HG02610 (cell line): ENCODE measurements at regions not wholly inside any gene's neighbourhood (a gene's known extent, or its start where the extent isn't known, plus 50 kb on each side); places are given as distances from the start of the nearest gene placed in this dataset.

Experiments
- ATAC-seq: cut with Tn5 transposase; IDR thresholded peaks from one replicate; pipeline ENCODE4 v1.9.1; 2021; ENCODE audit warnings: mild to moderate bottlenecking, moderate library complexity; ENCODE audit not compliant: unreplicated experiment

DNA sequence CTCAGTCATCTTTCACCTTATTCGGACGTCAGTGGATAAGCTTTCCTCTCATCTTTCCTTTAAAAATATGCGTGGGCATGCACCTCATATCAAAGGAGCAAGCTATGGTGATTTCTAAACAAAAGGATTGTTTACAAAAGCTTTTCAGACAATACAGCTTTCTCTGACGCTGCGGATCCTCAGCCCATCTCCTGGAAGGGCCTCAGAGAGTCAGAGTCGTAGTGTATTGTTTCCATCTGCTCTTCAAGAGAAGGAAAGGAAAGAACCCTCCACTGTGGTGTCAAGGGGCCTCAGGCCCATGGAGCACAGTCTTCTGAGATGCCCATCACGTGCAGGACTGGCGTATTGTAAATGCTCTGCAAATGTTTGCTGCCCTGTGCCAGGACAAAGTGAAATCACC lies 163.4 kb upstream of the MAP1B start:
- no peak for ATAC-seq

DNA sequence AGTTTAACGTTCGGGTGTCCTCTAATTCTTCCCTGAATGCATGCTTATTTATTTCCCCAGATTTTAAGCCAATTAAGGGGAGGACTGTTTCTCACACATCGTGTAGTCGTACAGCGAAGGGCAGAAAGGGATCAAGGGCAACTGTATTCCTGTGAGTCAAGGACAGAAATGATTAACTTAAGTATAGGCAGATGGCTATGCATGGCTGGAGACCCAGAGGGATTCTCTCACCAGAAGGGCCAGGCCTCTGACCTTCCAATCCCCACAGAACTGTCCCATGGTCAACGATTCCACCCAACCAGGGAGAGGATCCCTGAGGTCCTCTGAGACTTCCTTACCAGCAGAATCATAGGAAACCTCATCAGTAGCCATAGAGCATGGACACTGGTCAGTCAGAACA lies 161.8 kb upstream of the MAP1B start:
- no peak for ATAC-seq

DNA sequence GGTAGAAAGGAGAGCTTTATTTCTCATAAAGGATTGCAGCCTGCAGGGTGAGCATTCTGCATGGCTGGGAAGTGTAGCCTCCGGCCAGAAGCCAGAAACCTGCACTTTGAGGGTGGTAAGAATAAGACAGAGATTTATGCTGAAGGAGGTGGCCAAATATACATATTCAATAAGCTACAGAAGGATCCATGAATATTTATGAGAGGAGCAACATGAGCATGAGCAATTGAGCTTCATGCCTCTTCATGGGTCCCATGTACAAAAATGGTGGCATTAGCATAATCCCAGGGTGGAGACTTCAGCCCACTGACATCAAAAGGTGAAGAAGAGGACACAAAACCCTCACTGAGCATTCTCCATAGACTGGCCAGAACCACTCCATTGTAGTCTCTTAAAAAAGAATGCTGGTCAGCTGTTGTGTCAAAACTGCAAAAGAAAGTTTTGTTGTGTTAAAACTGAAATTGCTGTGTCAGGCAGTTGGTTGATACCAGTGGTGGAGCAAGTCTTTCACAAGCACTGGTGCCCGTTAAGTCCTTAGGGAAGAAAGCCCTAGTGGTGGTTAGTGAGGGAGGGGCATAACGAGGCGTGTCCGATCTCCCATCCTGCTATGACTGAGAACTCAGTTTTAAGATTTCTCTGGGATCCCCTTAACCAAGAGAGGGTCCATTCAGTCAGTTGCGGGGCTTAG lies 160.8 kb upstream of the MAP1B start:
- no peak for ATAC-seq

DNA sequence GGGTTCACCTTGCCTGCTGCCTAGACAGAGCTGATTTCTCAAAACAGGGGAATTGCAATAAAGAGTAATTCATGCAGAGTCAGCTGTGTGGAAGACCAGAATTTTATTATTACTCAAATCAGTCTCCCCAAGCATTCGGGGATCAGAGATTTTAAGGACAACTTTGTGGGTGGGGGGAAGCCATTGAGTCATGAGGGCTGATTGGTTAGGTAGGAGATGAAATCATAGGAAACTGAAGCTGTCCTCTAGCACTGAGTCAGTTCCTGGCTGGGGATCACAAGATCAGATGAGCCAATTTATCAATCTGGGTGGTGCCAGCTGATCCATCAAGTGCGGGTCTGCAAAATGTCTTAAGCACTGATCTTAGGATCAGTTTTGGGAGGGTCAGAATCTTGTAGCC lies 159.1 kb upstream of the MAP1B start:
- ATAC-seq = no peak

DNA sequence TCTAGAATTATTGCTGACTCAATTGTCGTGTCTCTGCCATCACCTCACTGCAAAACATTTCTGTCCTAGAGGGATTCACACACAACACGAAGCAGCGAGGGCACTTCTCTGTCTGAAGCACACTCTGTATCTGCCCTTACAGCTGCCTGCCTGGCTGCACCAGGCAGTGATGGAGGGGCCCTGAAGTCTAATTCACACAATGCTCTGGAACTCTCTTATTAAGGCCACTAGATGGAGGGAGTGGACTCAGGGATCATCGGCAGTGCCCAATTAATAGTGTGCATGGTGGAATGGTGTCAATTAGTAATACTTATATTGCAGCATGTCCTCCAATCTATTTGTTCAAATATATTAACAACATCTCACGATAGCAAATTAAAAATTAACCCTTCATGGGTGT lies 157.5 kb upstream of the MAP1B start:
- no peak for ATAC-seq

DNA sequence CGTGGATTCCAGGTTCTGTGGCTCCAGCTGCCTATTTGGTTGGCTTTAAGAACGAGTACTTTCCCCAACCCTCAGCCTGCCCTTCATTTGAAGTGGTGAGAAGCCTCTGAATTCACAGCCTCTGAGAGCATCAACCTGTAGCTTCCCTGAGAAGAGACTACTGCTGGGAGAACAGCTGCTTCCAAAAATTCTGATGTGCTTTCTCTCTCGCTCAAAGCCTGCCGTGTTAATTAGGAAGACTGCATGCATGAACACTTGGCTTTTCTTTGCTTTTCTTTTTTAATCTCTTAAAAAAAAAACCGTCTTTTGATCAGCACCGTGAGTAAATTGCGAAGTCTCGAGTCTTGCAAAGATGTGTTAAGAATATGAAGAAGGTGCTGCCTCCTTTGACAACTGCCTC lies 153.4 kb upstream of the MAP1B start:
- ATAC-seq = no peak

DNA sequence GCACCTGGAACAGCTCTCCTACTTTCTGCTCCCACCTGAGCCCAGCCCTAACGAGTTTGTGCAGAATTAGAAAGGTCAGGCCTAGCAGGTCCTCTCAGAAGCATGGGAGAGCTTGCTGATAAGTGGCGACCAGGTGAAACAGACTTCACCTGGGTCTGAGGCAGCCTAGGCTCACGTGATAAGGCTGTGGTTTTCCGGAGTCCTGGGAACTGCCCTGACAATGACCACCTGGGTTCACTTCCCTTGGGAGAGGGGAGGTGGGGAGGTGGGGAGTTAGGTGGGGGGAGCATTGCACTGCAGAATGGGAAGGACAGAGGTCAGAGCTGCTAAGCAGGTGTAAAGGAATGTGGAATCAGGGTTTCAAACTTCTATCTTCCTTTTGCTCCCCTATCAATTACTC lies 152.9 kb upstream of the MAP1B start:
- no peak for ATAC-seq

DNA sequence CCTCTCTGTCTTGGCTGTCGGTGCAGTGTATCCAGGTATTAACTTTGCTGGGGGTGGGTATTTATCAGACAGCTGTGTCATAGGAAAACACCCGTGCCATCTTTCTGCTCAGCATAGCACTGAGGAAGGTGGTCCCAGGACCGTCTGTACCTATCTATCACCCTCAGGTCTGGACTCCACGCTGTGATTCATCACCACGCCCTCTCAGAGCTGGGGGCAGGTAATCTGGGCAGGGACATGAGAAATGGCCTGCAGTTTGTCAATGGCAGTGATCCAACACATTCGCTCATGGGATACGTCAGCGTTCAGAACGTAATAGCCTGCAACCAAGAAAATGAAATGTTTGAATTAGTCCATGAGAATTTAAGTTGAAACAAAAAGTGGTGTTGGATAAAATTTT lies 151.6 kb upstream of the MAP1B start:
- no peak for ATAC-seq

DNA sequence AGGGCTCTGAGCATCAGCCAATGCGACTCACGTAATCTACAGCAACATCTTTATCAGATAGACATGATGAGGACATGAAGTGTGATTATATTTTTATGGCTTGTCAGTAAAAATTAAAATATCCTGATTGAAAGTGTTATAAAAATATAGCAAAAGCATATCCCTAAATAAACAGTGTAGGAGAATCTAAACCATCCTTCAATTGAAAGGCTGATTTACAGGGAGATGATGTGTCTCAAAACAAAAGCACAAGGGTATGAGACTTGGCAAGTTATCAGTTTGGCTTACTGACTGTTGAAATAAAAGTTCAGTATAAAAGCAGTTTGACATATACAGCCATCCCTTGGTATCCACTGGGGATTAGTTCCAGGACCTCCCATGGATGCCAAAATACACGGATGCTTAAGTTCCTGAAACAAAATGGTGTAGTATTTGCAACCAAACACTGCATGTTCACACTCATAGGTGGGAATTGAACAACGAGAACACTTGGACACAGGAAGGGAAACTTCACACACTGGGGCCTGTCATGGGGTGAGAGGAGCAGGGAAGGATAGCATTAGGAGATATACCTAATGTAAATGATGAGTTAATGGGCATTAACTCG lies 149.9 kb upstream of the MAP1B start:
- ATAC-seq = no peak

DNA sequence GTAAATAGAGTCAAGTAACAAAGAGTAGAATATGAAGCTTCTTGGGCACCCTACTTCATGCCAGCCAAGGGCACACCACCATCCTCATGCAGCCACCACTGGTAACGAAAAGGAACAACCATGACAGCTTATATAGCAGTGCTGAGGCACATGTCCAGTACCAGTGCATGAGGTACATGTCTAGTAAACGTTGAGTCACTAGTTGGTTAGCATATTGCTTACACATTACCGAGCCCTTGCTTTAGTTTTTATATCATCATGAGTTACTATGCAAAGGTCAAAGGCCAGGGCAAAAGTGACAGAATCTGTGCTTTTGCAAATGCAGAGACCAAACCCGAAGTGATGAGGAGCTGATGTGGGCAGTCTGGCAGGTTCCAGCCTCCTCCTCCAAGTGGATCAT lies 147.1 kb upstream of the MAP1B start:
- no peak for ATAC-seq

DNA sequence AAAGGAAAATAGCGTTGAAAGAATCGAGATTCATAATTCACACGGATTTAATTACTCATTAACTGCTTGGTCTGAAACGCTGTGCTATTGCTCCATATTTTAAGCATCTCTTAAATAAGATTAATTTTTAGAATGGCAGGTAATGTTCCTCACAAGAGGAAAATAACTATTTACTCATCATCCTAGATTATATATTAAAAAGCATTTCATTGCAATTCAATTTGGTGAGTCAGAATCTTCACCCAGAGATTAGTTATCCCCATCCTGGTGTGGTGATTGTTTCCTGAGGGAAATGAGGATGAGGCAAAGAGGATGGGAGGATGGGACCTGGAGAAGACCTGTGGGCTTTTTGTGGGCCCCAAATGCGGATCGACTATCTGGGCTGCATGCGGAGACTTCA lies 145.5 kb upstream of the MAP1B start:
- no peak for ATAC-seq

DNA sequence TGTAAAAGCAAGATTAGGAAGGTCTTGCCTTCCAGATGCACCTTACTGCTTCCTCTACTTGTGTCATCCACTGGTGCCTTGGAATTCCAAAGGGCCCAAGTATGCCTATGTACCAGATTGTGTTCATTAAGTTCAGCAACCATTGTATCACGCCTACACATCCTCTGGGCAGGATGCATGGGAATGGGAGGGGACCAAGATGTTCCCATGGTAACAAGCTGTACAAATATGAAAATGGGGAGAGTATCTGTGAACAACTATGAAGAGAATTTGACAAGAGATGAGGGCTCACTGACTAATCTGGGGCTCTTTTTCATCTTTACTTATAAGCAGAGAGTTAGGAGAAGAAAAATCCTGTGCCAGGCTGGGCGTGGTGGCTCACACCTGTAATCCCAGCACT lies 137.8 kb upstream of the MAP1B start:
- no peak for ATAC-seq

DNA sequence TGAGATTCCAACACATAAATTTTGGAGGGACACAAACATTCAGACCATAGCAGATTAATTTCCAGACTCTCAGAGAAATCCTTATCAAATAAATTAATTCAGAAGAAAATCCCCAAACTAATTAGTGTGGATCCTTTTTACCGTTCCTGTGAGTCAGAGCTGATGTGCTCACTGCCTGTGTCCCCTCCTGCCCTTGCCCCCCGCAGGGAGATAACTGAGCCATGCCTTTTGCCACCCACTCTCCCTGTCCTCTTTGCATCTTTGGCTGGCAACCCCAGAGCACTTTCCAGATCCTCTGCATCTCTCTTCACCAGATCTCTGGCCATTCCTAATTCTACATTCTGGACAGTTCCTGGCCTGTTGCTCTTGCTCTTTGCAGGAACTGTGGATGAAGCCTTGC lies 135.4 kb upstream of the MAP1B start:
- no peak for ATAC-seq

DNA sequence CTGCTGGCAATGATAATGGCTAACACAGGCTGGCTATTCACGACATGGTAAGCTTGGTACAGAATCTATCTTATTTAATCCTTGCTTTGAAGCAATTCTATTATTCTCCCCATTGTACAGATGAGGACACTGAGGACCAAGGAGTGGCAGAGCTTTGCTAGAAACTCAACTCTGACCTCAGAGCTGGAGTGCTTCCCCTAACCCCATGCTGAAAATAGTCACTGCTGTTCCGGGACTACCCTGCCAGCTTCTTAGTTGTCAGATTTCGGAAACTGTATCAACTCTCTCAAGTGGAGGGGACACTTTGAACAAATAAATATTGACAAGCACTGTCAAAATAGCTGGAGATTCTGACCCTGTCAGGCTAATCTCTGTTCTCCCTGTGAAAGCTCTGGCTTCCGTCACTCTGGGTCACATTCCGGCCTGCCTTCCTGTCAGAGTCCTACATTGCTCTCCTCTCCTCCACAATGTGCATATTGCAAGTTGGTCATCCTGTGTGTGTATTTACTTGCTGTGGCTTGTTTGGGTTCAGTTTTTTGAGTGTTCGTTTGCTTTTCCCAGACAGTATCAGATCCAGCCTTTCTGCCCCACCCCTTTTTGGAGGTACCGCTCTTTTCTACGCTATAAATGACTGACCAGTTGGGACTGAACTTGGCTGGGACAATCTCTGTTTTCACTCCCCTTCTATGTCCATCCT lies 134.3 kb upstream of the MAP1B start:
- no peak for ATAC-seq

DNA sequence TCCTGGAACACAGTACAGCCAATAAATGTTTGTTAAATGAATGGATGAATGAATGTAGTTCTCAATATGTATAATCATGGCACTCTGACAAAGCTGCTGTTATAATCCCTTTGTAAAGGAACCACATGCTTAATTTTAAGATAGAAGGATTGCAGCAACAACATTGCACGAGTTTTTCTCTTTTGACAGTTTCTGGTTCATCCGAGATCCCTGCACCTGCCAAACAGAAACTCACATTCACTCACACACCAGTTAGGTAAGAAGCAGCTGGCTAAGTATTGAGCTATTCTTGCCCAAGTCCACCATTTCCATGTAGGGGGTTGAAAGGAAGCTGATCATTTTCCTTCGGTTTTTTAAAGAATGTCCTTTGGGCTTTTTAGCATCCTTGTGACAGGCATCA lies 133.7 kb upstream of the MAP1B start:
- ATAC-seq = no peak

DNA sequence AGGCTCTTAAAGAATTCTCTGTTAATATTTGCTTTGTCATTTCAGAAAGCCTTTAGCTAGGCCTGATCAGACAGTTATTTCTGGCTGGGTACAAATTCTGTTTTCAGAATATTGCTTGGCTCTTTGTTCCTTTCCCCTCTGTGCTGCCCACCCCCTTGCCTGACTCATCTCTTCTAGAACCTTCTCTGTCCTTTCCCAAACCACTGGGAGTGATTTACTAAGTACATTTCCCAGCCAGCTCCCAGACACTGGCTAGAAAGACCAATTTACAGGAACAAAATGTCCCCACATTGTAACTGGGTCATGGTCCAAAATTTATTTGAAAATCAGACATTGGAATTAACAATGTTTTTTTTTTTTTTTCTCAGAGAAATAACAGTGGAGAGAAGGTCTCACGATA lies 133.1 kb upstream of the MAP1B start:
- ATAC-seq = no peak

DNA sequence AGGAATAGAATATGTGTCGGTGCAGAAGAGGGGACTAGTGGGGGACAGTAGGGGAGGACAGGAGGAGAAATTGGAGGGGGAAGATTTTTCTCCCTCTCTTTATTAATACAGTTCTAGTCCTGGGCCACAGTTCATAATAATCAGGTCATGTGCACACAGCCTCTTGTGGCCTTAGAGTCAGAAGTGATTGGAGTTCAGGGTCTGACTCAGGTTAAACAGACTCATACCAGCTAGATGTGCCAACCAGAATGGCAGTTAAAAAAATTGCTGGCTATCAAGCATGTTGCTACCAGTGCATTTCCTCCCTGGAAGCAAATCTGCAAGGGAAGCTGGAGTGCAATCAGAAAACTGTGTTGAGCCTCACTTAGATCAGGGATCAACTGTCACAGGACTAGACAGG lies 132.7 kb upstream of the MAP1B start:
- no peak for ATAC-seq

DNA sequence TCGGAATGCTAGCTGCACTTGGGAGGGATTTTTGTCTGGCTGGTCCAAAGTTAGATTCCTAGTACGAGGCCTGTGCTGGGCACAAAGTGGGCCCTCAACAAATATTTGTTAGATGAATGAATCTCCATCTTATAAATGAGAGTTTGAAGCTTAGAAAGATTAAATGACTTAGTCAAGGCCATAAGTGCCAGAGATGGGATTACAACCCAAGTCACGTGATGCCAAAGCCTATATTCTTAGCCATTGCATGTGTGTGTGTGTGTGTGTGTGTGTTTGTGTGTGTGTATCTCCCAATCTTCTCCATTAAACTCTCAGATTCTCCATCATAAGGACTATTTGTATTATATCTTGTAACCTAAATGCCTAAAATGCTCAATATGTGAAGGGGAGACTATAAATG lies 130.8 kb upstream of the MAP1B start:
- no peak for ATAC-seq

DNA sequence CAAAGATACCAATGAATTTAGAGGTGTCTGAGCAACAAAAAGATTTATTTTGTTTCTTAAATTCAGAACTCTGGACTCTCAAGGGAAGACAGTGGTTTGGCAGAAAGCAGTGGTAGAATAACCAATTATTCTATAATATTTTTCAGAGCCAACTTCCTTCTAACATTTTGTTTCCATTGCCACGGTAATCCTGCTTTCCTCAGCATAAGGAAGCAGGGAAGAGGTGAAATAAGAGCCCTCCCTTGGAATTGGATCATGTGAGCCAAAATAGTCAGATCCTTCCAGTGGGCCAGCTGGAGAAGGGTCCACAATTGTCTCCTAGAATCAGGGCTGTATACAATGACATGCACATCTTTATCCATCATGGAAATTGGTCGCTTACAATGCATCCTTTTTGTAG lies 130.0 kb upstream of the MAP1B start:
- ATAC-seq = no peak

DNA sequence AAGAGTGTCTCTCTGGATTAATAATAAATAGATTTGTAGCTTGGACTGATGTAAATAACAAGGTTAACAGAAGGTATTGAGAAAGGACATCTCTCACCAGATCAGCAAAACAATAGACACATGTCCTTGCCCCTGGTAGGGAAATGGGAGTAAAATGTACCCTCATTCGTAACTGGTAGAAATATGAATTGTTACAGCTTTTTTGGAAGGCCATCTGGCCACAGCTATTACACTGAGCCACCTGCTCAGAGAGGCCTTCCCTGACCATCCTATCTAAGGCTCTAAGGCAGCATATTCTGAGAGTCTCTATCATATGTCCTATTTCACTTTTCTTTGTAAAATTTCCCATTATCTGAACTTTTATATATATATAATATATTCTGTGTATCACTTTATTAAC lies 129.1 kb upstream of the MAP1B start:
- no peak for ATAC-seq

DNA sequence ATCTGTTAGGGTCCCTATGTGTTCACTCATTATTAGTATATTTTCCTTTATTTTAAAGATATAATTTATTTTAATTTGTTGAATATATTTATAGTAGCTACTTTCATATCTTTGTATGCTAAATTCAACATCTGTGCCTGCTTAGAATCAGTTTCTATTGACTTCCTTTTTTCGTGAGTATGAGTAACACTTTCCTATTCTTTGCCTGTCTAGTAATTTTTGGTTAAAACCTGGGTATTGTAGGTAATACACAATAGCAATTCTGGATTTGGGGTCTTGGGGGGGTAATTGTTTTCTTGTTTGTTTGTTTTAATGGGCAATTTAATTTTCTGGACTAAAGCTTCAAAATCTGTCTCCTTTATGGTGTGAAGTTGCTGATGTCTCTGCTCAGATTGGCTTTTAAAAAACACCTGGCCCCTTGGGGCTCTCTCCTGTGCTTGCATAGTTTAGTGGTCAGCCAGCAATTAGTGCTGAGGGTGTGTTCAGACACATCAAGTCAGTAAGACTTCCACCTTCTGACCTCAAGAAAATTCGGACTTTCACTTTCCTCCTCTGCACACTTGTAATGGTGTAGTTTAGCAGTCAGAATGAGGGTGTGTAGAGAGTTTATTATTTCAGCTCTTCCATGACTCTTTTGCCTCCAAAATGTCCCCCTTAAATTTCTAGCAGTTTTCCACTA lies 124.4 kb upstream of the MAP1B start:
- ATAC-seq = no peak

DNA sequence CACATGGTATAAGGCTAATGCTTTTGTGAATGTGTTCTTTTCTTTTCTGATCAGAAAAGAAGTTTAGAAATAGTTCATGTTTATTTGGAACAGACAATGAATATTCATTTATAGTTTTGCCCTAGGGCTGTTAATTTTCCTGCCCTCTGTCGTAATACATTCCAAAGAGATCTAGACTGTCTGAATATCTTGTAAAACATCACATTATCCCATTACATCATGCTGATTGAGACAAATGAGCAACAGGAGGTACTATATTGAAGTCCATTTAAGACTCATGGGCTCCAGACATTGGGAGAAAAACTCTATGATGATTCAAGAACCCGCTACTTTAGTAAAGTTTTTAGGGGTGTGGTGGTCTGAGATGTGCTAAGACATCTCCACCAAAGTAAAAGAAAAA lies 121.2 kb upstream of the MAP1B start:
- no peak for ATAC-seq
